ENCODE measurements at regions not wholly inside any gene's neighbourhood (a gene's known extent, or its start where the extent isn't known, plus 50 kb on each side); places are given as distances from the start of the nearest gene placed in this dataset.

DNA sequence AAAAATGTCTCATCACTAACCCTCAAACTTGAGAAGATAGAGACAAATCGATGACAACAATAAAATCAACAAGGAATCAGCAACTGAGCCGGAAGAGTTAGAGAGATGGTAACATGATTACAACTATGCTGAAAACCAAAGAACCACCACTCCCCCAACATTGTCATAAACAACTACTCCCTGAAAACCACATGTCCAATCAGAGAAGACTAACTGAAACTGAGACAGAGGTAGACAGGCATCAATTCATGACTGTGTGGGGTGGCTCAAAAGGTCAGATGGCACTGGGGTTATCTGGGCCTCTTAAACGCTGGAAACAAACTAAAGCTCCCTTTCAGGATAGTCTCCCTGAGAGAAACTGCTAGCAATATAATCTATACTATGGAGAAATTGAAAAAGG lies 488.8 kb downstream of the KCTD12 start:
- TF ChIP-seq, protein P1, sequence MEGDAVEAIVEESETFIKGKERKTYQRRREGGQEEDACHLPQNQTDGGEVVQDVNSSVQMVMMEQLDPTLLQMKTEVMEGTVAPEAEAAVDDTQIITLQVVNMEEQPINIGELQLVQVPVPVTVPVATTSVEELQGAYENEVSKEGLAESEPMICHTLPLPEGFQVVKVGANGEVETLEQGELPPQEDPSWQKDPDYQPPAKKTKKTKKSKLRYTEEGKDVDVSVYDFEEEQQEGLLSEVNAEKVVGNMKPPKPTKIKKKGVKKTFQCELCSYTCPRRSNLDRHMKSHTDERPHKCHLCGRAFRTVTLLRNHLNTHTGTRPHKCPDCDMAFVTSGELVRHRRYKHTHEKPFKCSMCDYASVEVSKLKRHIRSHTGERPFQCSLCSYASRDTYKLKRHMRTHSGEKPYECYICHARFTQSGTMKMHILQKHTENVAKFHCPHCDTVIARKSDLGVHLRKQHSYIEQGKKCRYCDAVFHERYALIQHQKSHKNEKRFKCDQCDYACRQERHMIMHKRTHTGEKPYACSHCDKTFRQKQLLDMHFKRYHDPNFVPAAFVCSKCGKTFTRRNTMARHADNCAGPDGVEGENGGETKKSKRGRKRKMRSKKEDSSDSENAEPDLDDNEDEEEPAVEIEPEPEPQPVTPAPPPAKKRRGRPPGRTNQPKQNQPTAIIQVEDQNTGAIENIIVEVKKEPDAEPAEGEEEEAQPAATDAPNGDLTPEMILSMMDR (IDR thresholded peaks at IDR 0.05) = no peak
- TF ChIP-seq POLR2AphosphoS5 (IDR thresholded peaks at IDR 0.05; ENCODE audit: insufficient read depth in 1 of 2, low read depth in 1 of 2) = no peak
